Kidney glomerular epithelial cell (primary cell): ENCODE measurements at regions not wholly inside any gene's neighbourhood (a gene's known extent, or its start where the extent isn't known, plus 50 kb on each side); places are given as distances from the start of the nearest gene placed in this dataset.
"Not testable (repeated sequence)": the region's sequence is repeated elsewhere in the genome, so short reads cannot be mapped to it uniquely, and the experiment has no call there.

Experiments used
- DNase-seq: peaks from one replicate; lab custom pipeline; 2025; lab: John Stamatoyannopoulos, UW

GRCh38 chrY:16486696-16487215 is 1393.3 kb downstream of the CDY2B start:
- peak; percentile 6 for DNase-seq

GRCh38 chrY:16480031-16480430 is 1400.0 kb downstream of the CDY2B start:
- DNase-seq, result no peak

- no peak for DNase-seq
These were observed 1406.0 kb downstream of the CDY2B start for GRCh38 chrY:16474053-16474452.

- DNase-seq, result no peak
These were observed 1425.2 kb downstream of the CDY2B start for GRCh38 chrY:16454799-16455198.

- DNase-seq, result no peak
These were observed 1433.9 kb downstream of the CDY2B start for GRCh38 chrY:16446152-16446551.

GRCh38 chrY:16409206-16409923 is 1470.7 kb downstream of the CDY2B start:
- DNase-seq, result not testable (repeated sequence)

- DNase-seq, result not testable (repeated sequence)
These were observed 1500.6 kb downstream of the CDY2B start for GRCh38 chrY:16379458-16379857.

GRCh38 chrY:16341592-16341991 is 1538.4 kb downstream of the CDY2B start:
- DNase-seq, result not testable (repeated sequence)

- DNase-seq, result not testable (repeated sequence)
These were observed 1549.8 kb downstream of the CDY2B start for GRCh38 chrY:16330032-16330758.

GRCh38 chrY:16329135-16329820 is 1550.7 kb downstream of the CDY2B start:
- DNase-seq, result not testable (repeated sequence)
